GM21447 (cell line): ENCODE measurements at regions not wholly inside any gene's neighbourhood (a gene's known extent, or its start where the extent isn't known, plus 50 kb on each side); places are given as distances from the start of the nearest gene placed in this dataset.

Source experiments
- ATAC-seq: cut with Tn5 transposase; IDR thresholded peaks from one replicate; pipeline ENCODE4 v1.9.1; 2021; ENCODE audit not compliant: unreplicated experiment

- ATAC-seq = no peak
Measured at GRCh38 chr2:167462379-167462778, 574.1 kb downstream of the XIRP2 start.

GRCh38 chr2:167454036-167454435 is 565.8 kb downstream of the XIRP2 start:
- no peak for ATAC-seq

DNA sequence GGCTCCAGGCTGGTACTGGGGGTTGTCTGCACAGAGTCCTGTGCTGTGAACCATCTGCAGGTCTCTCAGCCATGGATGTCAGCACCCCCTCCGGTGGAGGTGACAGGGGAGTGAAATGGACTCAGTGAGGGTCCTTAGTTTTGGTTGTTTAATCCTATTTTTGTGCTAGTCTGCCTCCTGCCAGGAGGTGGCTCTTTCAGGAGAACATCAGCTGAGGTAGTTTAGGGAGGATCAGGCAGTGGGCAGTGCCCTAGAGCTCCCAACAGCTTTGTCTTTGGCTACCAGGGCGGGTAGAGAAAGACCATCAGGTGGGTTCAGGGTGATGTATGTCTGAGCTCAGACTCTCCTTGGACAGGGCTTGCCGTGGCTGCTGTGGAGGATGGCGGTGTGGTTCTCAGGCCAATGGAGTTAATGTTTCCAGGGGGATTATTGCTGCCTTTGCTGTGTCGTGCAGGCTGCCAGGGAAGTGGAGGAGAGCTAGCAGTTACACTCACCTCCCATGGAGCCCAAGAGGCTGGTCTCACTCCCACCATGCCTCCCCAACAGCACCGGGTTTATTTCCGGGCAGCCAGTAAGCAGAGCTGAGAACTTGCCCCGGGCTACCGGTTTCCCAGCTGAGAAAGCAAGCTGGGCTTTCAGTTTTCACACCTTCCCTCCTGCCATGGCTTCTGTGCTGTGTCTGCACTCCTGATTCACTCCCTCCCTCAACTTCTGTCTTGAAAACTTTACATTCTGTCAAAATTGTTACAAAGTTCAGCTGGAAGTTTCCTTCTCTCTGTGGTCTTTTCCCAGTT is 563.4 kb downstream of the XIRP2 start:
- no peak for ATAC-seq

- no peak for ATAC-seq
Measured at GRCh38 chr2:167450364-167450763, 562.1 kb downstream of the XIRP2 start.

DNA sequence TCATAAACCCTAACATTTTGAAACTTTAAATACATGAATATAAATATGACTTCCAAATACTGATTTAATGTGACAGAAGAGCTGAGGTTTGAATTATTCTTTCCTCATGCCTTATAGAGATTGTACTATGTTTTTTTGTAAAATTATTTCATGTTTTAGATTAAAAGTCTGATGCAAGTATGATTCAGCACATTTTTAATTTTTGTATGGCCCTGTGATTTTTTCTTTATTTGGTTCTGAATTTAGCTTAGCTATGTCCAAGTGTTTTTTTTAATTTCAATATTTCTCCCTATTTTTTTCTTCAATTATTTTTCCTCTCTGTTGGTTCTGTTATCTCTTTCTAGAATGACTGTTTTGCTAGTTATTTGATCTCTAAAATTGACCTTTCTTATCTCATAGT is 552.1 kb downstream of the XIRP2 start:
- ATAC-seq = no peak

GRCh38 chr2:167438206-167438605 is 549.9 kb downstream of the XIRP2 start:
- no peak for ATAC-seq

DNA sequence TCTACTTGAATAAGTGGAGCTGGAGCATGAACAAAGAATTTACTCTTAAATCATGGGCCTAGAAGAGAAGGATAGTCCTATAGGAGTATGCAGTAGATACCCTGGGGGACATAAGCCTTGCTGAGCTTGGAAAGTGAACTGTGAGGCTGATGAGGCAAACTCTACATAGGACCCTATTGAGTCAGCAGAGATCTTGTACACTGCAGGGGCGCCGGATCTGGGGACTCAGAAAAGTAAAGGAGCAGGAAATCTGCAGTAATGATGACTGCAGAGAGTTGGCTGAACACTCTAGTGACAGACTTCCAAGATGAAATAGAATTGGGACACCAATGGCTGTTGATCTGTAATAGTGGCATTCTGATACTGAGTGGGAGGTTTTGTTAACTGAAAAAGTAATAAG is 543.7 kb downstream of the XIRP2 start:
- ATAC-seq = no peak

DNA sequence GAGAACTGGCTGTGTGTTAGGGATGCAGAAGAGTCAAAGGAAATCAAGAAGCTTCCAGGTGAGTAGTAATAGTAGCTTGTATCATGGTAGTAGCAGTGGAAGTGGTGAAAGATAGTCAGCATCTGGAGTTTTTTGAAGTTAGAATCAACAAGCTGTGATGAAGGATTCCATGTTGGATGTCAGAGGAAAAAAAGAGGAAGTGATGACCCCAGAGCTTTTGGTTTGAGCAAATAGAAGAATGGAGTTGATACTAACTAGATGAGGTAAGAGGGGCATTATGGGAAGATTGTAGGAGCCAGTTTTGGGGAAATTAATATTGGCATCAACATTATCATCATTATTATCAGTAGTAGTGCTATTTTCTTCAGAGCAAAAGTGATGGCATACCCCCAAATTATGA is 542.2 kb downstream of the XIRP2 start:
- ATAC-seq = no peak

GRCh38 chr2:167424803-167425755 is 536.8 kb downstream of the XIRP2 start:
- ATAC-seq = no peak

DNA sequence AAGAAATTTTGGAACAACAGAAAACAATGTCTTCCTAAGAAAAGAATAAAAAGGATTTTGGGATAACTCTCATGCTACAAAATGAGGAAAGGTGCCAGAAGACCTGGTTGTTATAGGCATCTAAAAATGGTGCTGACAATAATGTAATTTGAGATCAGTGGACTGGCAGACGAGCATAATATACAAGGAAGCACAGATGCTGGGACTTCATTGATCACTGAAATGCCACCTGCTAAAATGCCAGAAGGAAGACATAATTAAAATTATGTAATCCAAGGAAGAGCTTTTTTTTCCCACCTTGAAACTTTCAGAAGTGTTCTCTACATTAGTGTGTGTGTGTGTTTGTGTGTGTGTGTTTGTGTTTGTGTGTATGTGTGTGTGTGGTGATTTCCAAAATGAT is 535.9 kb downstream of the XIRP2 start:
- no peak for ATAC-seq

DNA sequence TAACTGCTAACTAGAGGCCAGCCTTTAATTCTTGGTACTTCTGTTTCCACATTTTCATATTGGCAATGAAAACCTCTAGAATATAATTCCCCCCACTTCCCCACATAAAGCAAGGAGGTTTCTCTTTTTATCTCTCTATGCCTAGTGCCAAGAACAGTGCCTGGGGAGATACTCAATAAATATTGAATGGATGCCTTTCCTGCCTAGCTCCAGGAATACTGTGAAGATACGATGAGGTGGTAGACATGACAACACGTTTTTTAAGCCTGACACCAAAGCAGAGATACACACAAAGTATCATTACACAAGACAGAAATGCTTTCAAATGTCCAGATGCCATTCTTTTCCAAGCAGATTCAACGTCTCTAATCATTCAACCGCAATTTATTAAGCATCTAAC is 535.5 kb downstream of the XIRP2 start:
- no peak for ATAC-seq

- ATAC-seq = no peak
Measured at GRCh38 chr2:167420211-167420610, 531.9 kb downstream of the XIRP2 start.

GRCh38 chr2:167415068-167415467 is 526.8 kb downstream of the XIRP2 start:
- no peak for ATAC-seq

- no peak for ATAC-seq
Measured at GRCh38 chr2:167411367-167411766, 523.1 kb downstream of the XIRP2 start.

GRCh38 chr2:167406558-167406957 is 518.3 kb downstream of the XIRP2 start:
- no peak for ATAC-seq

GRCh38 chr2:167404627-167405284 is 516.5 kb downstream of the XIRP2 start:
- ATAC-seq = no peak

DNA sequence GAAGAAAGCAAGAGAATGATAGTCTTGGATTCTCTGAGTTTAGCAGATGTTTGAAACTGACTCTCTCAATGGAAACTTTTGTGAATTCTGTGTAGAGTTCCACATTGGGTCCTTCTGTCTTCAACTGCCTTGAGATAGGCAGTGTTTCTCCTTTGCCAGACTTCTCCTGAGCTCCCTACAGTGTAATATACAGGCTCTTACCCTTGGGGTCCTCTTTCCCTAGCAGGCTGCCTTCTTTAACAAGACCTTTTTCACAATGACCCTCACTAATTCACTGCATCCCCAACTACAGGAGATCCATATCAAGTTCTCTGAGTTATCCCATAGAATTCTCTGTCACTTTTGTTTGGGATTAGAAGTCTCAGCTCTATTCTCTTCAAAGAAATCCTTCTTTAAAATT is 513.0 kb downstream of the XIRP2 start:
- ATAC-seq = no peak

DNA sequence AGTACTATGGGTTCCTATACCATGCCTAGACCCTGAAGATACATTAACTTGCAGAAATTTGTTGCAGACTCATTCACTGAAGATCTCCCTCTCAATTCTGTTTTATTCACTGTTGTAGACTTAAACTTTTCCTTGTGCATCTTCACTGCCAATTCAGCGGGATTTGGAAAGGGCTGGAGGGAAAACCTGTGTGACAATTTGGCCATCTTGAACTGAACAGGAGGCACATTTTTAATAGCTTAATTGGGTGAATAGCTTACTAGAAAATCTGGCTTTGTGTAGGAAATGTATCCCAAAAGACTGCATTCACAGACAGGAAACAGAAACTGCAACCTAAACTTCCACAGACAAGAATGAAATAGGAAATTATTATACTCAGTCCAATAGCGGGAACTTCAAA is 512.3 kb downstream of the XIRP2 start:
- ATAC-seq = no peak

GRCh38 chr2:167398873-167399272 is 510.6 kb downstream of the XIRP2 start:
- no peak for ATAC-seq

DNA sequence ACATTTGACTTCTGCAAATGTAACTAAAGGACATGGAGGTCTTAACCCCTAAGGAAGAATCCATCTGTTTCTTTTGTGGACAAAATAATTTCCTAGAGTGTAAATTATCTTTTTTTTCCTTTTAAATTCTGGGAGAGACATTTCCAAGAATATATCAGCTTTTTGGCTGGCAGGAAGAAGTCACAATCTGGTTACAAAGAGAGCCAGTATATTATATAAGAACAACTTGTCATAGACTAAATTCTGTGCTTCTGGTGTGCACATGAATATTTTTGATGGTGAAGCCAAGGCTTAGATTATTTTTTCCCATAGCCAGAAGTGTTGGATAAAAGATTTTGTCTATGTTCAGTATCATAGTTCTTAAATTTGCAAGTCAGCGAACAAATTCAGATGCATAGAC is 500.6 kb downstream of the XIRP2 start:
- ATAC-seq = no peak

- ATAC-seq = no peak
Measured at GRCh38 chr2:167388497-167388896, 500.2 kb downstream of the XIRP2 start.

- no peak for ATAC-seq
Measured at GRCh38 chr2:167386694-167387093, 498.4 kb downstream of the XIRP2 start.
